Coronary artery (tissue), 2 donors: ENCODE measurements at regions not wholly inside any gene's neighbourhood (a gene's known extent, or its start where the extent isn't known, plus 50 kb on each side); places are given as distances from the start of the nearest gene placed in this dataset.

ENCODE experiments used
- DNase-seq: peaks from one replicate; pipeline ENCODE4 v3.0.0-alpha.2; 2017; ENCODE audit warnings: low spot score
- H3K27ac ChIP-seq, 2 donors: fragments of 200-600 bp; sonication (generic); one replicate each; pipeline ENCODE4 v1.5.1; 2016 to 2019
- H3K4me3 ChIP-seq: fragments of 200-600 bp; sonication (generic); 2 replicates; pipeline ENCODE4 v1.5.1; 2016; ENCODE audit warnings: mild to moderate bottlenecking, moderate library complexity
- CTCF ChIP-seq: fragments of 200-600 bp; sonication (generic); IDR thresholded peaks from one replicate; pipeline ENCODE4 v1.5.1; 2019; ENCODE audit warnings: antibody characterized with exemption

- H3K4me3 ChIP-seq = no peak overlapping the region
- no peak for DNase-seq
- H3K27ac ChIP-seq = no peak overlapping the region
- TF ChIP-seq CTCF = no peak
Observed at GRCh38 chr5:158212917-158213316, 354.0 kb upstream of the CLINT1 start.

GRCh38 chr5:158212237-158212636, 353.3 kb upstream of the CLINT1 start:
- no peak for DNase-seq
- H3K27ac ChIP-seq = no peak overlapping the region
- TF ChIP-seq CTCF = no peak
- H3K4me3 ChIP-seq = no peak overlapping the region

GRCh38 chr5:158209219-158209908, 350.4 kb upstream of the CLINT1 start:
- no peak for TF ChIP-seq CTCF
- Histone ChIP-seq H3K27ac (no peak overlapping the region), H3K4me3 (no peak overlapping the region)
- no peak for DNase-seq

GRCh38 chr5:158207733-158208132, 348.8 kb upstream of the CLINT1 start:
- DNase-seq = no peak
- no peak overlapping the region for H3K27ac ChIP-seq
- no peak overlapping the region for H3K4me3 ChIP-seq
- no peak for TF ChIP-seq CTCF

GRCh38 chr5:158205992-158206391, 347.0 kb upstream of the CLINT1 start:
- TF ChIP-seq CTCF = no peak
- no peak for DNase-seq
- Histone ChIP-seq H3K4me3 (no peak overlapping the region), H3K27ac (no peak overlapping the region)

- no peak overlapping the region for H3K27ac ChIP-seq
- H3K4me3 ChIP-seq = no peak overlapping the region
- TF ChIP-seq CTCF = no peak
- DNase-seq = no peak
Observed at GRCh38 chr5:158203261-158203660, 344.3 kb upstream of the CLINT1 start.

GRCh38 chr5:158202801-158203200, 343.9 kb upstream of the CLINT1 start:
- no peak for TF ChIP-seq CTCF
- no peak overlapping the region for H3K4me3 ChIP-seq
- H3K27ac ChIP-seq = no peak overlapping the region
- no peak for DNase-seq
